Mucosa of rectum (tissue), 2 donors: ENCODE measurements at regions not wholly inside any gene's neighbourhood (a gene's known extent, or its start where the extent isn't known, plus 50 kb on each side); places are given as distances from the start of the nearest gene placed in this dataset.

Source experiments
- H3K27ac ChIP-seq, 2 donors: one replicate each; pipeline ENCODE4 v1.7.0; 2013; ENCODE audit warnings: inconsistent platforms in 2 of 2, low read depth in 2 of 2, low read length in 2 of 2
- H3K27me3 ChIP-seq, 2 donors: one replicate each; pipeline ENCODE4 v1.7.0; 2013; ENCODE audit warnings: low read length in 2 of 2; ENCODE audit not compliant: control insufficient read depth in 2 of 2, insufficient read depth in 2 of 2
- H3K36me3 ChIP-seq, 2 donors: one replicate each; pipeline ENCODE4 v1.7.0; 2013; ENCODE audit warnings: low read length in 2 of 2; ENCODE audit not compliant: control insufficient read depth in 2 of 2, insufficient read depth in 2 of 2
- H3K4me1 ChIP-seq, 2 donors: one replicate each; pipeline ENCODE4 v1.7.0; 2013; ENCODE audit warnings: low read length in 2 of 2, mild to moderate bottlenecking in 1 of 2; ENCODE audit not compliant: control insufficient read depth in 2 of 2, insufficient read depth in 2 of 2
- H3K4me3 ChIP-seq, 2 donors: one replicate each; pipeline ENCODE4 v1.7.0; 2013; ENCODE audit warnings: low read length in 2 of 2
- H3K9ac ChIP-seq, 2 donors: one replicate each; pipeline ENCODE4 v1.7.0; 2013; ENCODE audit warnings: low read length in 2 of 2, low read depth in 1 of 2, mild to moderate bottlenecking in 1 of 2
- H3K9me3 ChIP-seq, 2 donors: one replicate each; pipeline ENCODE4 v1.7.0; 2013; ENCODE audit warnings: low read length in 2 of 2; ENCODE audit not compliant: control insufficient read depth in 2 of 2
- donor health status: healthy.
- donor health status: Normal muscosa, but diverticular disease.

DNA sequence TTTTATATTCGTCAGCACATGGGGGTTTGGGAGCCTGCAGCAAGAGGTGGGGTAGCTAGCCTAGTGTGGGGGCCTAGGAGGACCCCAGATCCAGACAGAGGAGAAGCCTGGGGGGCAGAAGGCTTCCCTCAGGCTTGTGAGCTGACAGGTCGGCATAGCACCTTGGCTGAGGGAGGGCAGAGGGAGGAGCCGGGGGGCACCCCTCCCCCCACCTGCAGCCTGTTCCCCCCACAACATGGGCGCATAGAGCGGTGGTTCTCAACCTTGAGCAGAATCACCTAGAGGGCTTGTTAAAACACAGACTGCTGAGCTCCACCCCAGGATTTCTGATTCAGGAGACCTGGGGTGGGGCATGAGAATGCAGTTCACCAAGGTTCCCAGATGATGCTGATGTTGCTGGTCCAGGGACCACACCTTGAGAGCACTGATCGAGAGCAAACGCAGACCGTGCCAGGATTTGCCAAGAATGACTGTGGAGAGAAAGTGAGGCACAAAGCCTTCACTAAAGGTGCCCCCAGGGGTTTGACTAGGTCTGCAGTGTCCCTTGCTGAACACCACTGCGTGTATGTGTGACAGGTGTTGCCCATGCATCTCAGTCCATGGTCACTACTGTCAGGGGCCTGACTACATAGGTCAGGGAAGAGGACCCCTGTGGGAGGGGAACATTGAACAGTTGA lies 163.3 kb downstream of the MACROH2A1 start:
- Histone ChIP-seq H3K27me3 (peaks cover 0 to 4% of the 10 kb centered on the region in 2 donors), H3K27ac (no peak overlapping the region), H3K4me3 (no peak overlapping the region), H3K9me3 (no peaks in the 10 kb centered on the region), H3K9ac (no peak overlapping the region), H3K36me3 (no peaks in the 10 kb centered on the region), H3K4me1 (peaks cover 2 to 6% of the 10 kb centered on the region in 2 donors)

DNA sequence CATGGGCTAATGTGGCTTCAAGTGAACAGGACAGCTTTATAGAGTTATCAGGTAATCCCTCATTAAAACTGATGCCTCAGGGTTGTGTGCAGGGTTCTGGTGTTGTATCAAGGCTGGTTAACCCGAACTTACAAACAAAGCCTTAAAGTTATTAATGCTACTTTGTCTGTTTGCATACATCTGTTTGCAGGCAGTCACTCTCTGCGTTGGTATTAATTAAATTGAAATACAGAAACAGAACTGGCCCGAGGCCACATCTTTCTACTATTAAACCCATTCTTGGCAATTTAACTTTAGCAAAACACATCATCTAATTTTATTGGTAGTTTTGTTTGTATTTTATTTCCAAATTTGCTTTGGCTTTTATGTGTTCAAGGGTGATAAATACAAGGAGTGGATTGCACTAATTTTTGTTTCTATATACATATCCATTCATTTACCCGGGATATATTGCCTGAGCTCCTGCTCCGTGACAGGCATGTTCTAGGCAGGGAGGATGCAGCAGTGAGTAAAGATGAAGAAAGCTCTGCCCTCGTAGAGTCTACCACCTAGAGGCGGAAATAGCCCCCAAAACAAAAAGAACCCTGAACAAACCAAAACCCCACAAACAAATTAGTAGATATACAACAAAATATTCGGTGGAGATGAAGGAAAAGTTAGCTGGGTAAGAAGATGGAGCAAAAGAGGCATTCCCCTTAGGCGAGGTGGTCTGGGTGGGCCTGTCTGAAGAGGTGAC lies 164.2 kb downstream of the MACROH2A1 start:
- H3K4me1 ChIP-seq, result peaks cover 2 to 11% of the 10 kb centered on the region in 2 donors
- H3K36me3 ChIP-seq, result no peaks in the 10 kb centered on the region
- no peaks in the 10 kb centered on the region for H3K9me3 ChIP-seq
- H3K9ac ChIP-seq, result no peak overlapping the region
- H3K27me3 ChIP-seq, result peaks cover 0 to 4% of the 10 kb centered on the region in 2 donors
- H3K27ac ChIP-seq, result no peak overlapping the region
- H3K4me3 ChIP-seq, result no peak overlapping the region

DNA sequence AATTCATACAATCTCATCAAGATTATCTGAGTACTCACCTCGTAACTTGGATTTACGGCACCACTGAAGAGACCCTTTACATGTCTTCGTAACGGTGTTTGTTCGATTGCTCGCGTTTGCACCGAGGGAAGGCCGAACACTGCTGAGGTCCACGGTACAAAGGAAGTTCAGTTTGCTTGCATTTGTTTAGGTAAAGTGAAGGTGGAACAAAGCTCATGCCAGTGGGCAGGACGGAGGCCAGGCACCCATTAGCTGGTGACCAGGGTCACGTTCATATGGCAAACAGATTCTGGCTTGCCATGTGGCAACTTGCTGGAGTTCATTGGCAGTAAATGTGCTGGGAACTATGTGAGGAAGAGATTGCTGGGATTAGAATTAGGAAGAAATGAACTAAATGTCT lies 164.8 kb downstream of the MACROH2A1 start:
- H3K4me3 ChIP-seq, result no peak overlapping the region
- no peaks in the 10 kb centered on the region for H3K9me3 ChIP-seq
- H3K27ac ChIP-seq, result no peak overlapping the region
- H3K36me3 ChIP-seq, result no peaks in the 10 kb centered on the region
- peaks cover 0 to 4% of the 10 kb centered on the region in 2 donors for H3K27me3 ChIP-seq
- H3K4me1 ChIP-seq, result peaks cover 0 to 11% of the 10 kb centered on the region in 2 donors
- H3K9ac ChIP-seq, result no peak overlapping the region

DNA sequence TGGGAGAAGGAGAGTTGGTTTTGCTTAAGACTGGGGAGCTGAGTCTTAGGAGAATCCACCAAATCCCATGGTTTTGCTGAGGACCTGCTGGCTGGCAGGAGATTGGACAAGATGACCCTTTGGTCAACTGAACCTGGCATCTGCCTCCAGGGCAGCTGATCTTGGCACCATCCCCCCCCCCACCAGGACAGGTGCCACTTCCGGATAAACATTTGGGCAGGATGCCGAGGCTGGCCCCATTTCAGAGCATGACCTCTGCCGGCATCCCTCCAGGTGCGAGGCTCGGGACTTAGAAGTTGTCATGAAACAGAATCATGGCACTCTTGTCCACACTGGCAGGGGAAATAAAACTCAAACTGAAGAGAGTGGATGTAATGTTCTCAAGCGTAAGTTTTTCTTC lies 165.6 kb downstream of the MACROH2A1 start:
- no peaks in the 10 kb centered on the region for H3K36me3 ChIP-seq
- H3K9ac ChIP-seq, result no peak overlapping the region
- H3K27me3 ChIP-seq, result peaks cover 0 to 4% of the 10 kb centered on the region in 2 donors
- no peak overlapping the region for H3K4me3 ChIP-seq
- H3K9me3 ChIP-seq, result no peaks in the 10 kb centered on the region
- H3K4me1 ChIP-seq, result peaks cover 0 to 11% of the 10 kb centered on the region in 2 donors
- H3K27ac ChIP-seq, result no peak overlapping the region

DNA sequence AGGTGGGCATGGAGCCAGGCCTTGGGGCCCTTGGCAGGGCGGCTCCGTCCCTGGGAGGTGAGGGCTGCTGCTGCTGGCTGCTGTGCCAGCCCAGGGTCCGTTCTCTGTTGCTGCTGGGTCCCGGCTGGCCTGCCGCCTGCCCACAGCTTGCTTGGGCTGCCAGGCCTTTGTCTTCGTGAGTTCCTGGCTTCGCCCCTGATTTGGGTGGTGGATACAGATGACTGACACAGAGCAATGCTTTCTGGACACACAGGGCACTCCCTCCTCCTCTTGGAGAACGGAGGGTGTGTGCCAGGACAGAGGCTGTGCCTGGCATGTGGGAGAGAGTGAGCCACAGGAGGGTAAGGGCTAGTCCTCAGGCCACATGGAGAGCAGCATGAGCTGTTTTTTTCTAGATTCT lies 166.1 kb downstream of the MACROH2A1 start:
- no peaks in the 10 kb centered on the region for H3K9me3 ChIP-seq
- H3K36me3 ChIP-seq, result no peaks in the 10 kb centered on the region
- no peak overlapping the region for H3K27ac ChIP-seq
- no peak overlapping the region for H3K9ac ChIP-seq
- H3K27me3 ChIP-seq, result peaks cover 0 to 4% of the 10 kb centered on the region in 2 donors
- H3K4me3 ChIP-seq, result no peak overlapping the region
- H3K4me1 ChIP-seq, result peaks cover 0 to 11% of the 10 kb centered on the region in 2 donors

DNA sequence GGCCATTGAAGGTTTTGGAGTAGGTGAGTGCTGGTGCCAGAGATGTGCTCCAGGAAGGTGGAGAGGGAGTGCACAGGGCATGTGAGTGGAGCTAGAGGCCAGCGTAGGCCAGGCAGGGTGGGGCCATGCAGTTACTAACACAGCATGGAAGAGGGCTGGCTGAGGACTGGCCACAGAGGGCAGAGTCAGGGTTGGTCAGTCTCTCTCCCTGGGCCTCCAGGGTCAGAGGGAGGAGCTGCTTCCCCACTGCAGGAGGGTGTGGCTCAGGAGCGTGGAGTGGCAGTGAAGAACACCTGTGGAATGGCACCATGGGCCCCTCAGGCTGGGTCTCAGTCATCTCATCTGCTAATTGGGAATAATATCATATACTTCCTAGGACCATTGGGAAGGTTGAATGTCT lies 167.7 kb downstream of the MACROH2A1 start:
- Histone ChIP-seq H3K27ac (no peak overlapping the region), H3K9ac (no peak overlapping the region), H3K9me3 (no peaks in the 10 kb centered on the region), H3K4me3 (no peak overlapping the region), H3K36me3 (no peaks in the 10 kb centered on the region), H3K27me3 (peaks cover 0 to 4% of the 10 kb centered on the region in 2 donors), H3K4me1 (peaks cover 0 to 10% of the 10 kb centered on the region in 2 donors)

DNA sequence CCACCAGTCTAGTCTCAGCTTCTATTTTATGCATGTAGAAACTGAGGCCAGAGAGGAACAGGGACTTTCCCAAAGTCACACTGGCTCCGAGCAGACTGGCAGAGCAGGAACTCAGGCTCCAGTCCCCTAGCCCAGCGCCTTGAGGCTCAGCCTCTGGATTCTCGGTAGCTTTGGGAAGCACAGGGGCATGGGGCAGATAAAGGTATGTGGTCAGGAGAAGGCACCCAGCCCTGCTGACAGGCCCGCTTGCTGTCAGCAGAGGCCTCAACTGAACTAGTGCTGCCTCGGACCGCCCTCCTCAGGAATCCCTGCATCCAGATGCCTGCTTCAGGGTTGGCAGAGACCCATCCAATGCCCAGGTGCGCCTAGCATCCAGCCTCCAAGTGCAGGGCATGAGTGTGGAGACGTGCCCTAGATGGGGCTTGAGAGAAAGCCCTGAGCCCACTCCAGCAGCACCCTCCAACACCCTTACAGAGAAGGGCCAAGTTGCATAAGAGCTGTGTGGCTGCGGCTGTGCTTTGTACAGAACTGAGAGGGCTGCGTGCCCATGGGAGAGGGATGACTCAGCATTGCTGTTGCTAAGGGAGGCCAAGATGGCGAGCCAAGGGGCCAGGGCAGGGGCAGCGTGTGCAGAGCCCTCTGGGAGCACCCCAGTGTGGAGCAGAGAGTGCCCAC lies 168.6 kb downstream of the MACROH2A1 start:
- Histone ChIP-seq H3K4me3 (no peak overlapping the region), H3K36me3 (no peaks in the 10 kb centered on the region), H3K27me3 (peaks cover 0 to 2% of the 10 kb centered on the region in 2 donors), H3K9ac (peak overlapping the region in 1 of 2 donors; percentile 17), H3K4me1 (peaks cover 0 to 9% of the 10 kb centered on the region in 2 donors), H3K27ac (no peak overlapping the region), H3K9me3 (no peaks in the 10 kb centered on the region)

DNA sequence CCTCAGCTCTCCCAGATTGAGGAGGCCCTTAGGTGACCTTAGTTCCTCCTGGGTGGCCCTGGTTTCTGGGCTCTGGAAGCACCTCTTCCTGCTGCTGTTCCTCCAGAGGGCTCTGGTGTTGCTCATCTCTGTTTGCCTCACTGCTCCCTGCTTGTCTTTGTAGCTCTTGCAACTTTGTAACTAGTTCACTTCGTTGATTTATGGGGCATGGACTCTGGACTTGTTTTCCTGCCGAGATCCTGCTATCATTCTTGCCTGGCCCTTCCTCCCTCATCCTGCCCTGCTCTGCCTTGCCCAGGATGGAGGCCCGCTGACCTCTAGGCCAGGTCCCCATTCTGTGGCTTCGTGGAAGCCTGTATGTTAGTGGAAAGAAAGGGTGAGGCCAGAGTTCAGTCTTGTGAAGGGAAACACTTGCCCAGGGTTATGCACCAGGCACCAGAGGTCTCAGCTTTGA lies 169.3 kb downstream of the MACROH2A1 start:
- H3K4me3 ChIP-seq, result no peak overlapping the region
- no peaks in the 10 kb centered on the region for H3K27me3 ChIP-seq
- H3K9ac ChIP-seq, result no peak overlapping the region
- no peaks in the 10 kb centered on the region for H3K9me3 ChIP-seq
- peaks cover 0 to 9% of the 10 kb centered on the region in 2 donors for H3K4me1 ChIP-seq
- no peaks in the 10 kb centered on the region for H3K36me3 ChIP-seq
- no peak overlapping the region for H3K27ac ChIP-seq

DNA sequence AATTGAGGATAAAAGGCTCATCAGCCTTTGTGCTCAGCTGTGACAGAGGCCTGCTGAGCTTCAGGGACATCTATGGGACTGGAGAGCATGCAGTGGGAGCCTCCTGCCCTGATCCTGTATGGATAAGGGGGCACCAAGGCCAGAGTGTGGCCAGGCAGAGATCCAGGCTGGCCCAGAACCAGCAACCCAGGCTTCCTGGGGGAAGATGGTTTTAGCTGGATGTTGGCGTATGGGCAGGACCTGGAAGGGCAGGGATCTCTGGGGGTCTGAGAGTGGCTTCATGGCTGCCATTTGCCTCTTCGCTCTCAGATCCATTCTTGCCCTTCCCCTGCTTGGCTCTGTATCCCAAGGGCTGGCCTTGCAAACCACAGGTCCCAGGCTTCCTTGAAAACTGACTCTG lies 169.9 kb downstream of the MACROH2A1 start:
- peaks cover 0 to 9% of the 10 kb centered on the region in 2 donors for H3K4me1 ChIP-seq
- no peaks in the 10 kb centered on the region for H3K36me3 ChIP-seq
- no peak overlapping the region for H3K27ac ChIP-seq
- no peak overlapping the region for H3K9ac ChIP-seq
- H3K9me3 ChIP-seq, result no peaks in the 10 kb centered on the region
- H3K4me3 ChIP-seq, result no peak overlapping the region
- no peaks in the 10 kb centered on the region for H3K27me3 ChIP-seq

DNA sequence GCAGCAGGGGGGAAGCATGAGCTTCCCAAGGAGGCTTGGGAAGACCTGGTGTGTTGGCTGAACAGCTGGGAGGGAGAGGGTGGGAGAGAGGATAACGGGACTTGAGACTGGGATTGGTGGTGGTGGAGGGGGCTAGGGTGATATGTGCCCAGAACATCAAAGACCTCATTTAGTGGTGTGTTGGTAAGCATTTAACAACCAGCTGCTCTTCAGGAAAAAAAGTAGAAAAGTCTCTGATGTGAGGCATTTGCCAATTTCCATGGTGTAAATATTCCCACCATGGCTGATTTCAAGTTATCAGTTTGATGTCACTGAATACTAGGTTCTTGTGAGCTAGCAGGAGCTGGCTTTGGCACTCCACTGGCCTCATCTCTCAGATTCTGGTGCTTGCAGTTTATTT lies 170.8 kb downstream of the MACROH2A1 start:
- Histone ChIP-seq H3K9me3 (no peaks in the 10 kb centered on the region), H3K27ac (no peak overlapping the region), H3K4me1 (peaks cover 0 to 9% of the 10 kb centered on the region in 2 donors), H3K27me3 (no peaks in the 10 kb centered on the region), H3K4me3 (no peak overlapping the region), H3K36me3 (no peaks in the 10 kb centered on the region), H3K9ac (no peak overlapping the region)
